ENCODE measurements at regions not wholly inside any gene's neighbourhood (a gene's known extent, or its start where the extent isn't known, plus 50 kb on each side); places are given as distances from the start of the nearest gene placed in this dataset.
A peak's percentile ranks its signal among the peaks of the same experiment; 100 is the strongest.

DNA sequence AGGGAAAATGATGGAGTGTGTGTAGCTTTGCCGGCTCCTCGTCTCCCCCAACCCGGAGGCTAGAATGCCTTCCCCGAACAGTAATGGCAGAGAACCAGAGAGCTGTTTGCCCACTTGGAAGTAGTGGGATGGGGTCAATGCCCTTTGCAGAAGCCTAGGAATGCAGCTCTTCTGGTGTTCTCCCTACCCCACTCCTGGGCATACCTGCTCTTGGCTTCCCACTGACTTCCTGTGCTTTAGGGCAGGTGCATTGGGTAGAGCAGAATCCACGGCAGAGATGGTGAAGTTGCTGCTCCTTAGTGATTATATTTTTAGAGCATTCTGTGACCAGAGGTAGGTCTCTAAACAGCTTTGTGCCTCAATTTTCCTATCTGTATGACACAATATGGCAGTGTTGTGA is 134.6 kb downstream of the BOD1 start:
- intact Hi-C loops (cut with DNase I; ENCODE audit: low total_unique reads) = no loop called here
- Histone ChIP-seq H3K9me3 (no peaks in the 10 kb centered on the region), H3K4me3 (no peak overlapping the region), H3K27me3 (peaks cover 0 to 11% (median 0%) of the 10 kb centered on the region in 3 donors), H3K36me3 (no peaks in the 10 kb centered on the region), H3K4me1 (peaks cover 0 to 24% (median 4%) of the 10 kb centered on the region in 4 donors), H3K27ac (no peak overlapping the region)
- DNase-seq = no peak
- WGBS, 5 donors = 66 to 69% (median 68%) methylated on average over 5 of the region's 5 CpGs
- no peak for TF ChIP-seq POLR2AphosphoS5 (IDR thresholded peaks at IDR 0.05)
- TF ChIP-seq, protein P1, sequence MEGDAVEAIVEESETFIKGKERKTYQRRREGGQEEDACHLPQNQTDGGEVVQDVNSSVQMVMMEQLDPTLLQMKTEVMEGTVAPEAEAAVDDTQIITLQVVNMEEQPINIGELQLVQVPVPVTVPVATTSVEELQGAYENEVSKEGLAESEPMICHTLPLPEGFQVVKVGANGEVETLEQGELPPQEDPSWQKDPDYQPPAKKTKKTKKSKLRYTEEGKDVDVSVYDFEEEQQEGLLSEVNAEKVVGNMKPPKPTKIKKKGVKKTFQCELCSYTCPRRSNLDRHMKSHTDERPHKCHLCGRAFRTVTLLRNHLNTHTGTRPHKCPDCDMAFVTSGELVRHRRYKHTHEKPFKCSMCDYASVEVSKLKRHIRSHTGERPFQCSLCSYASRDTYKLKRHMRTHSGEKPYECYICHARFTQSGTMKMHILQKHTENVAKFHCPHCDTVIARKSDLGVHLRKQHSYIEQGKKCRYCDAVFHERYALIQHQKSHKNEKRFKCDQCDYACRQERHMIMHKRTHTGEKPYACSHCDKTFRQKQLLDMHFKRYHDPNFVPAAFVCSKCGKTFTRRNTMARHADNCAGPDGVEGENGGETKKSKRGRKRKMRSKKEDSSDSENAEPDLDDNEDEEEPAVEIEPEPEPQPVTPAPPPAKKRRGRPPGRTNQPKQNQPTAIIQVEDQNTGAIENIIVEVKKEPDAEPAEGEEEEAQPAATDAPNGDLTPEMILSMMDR (IDR thresholded peaks at IDR 0.05) = no peak
- TF ChIP-seq POLR2A (IDR thresholded peaks at IDR 0.05) = no peak
- no peak for TF ChIP-seq EP300 (IDR thresholded peaks at IDR 0.05)

GRCh38 chr5:173480896-173481295 is 135.6 kb downstream of the BOD1 start:
- peaks cover 0 to 20% (median 4%) of the 10 kb centered on the region in 4 donors for H3K4me1 ChIP-seq
- no peak for DNase-seq
- intact Hi-C loops (cut with DNase I; ENCODE audit: low total_unique reads) = no loop called here
- TF ChIP-seq, protein P1 (IDR thresholded peaks at IDR 0.05) = no peak
- no peak for TF ChIP-seq EP300 (IDR thresholded peaks at IDR 0.05)
- no peak for TF ChIP-seq POLR2A (IDR thresholded peaks at IDR 0.05)
- TF ChIP-seq POLR2AphosphoS5 (IDR thresholded peaks at IDR 0.05) = no peak
- no peak overlapping the region for H3K27ac ChIP-seq
- H3K27me3 ChIP-seq = peaks cover 0 to 11% (median 0%) of the 10 kb centered on the region in 3 donors
- H3K4me3 ChIP-seq = no peak overlapping the region
- no peaks in the 10 kb centered on the region for H3K36me3 ChIP-seq
- no peaks in the 10 kb centered on the region for H3K9me3 ChIP-seq

DNA sequence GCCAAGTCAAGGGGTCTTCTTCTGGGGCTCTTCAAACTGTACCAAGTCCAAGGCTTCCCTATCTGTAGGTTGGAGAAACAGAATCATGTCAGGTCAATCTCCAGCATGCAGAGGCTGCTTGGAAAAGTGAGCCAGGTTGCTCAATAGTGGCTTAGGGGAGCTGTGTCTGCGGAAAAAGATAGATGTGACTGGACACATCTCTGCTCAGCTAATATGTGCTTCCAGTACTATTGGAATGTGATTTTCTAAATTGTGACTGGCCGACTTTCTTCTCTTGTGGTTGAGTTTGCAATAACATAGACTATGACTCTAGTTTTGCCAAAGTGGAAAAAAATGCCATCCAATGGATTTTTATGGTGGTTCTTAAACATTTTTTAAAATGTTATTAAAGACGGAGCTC is 136.7 kb downstream of the BOD1 start:
- Histone ChIP-seq H3K27ac (no peak overlapping the region), H3K4me1 (peaks cover 0 to 20% (median 7%) of the 10 kb centered on the region in 4 donors), H3K36me3 (no peaks in the 10 kb centered on the region), H3K9me3 (no peaks in the 10 kb centered on the region), H3K27me3 (peaks cover 0 to 11% (median 0%) of the 10 kb centered on the region in 3 donors), H3K4me3 (no peak overlapping the region)
- no peak for DNase-seq
- WGBS, 5 donors = 58 to 77% (median 59%) methylated on average over 3 of the region's 3 CpGs
- intact Hi-C loops (cut with DNase I; ENCODE audit: low total_unique reads) = no loop called here
- TF ChIP-seq, protein P1 (IDR thresholded peaks at IDR 0.05) = no peak
- TF ChIP-seq POLR2A (IDR thresholded peaks at IDR 0.05) (no peak), EP300 (IDR thresholded peaks at IDR 0.05) (no peak), POLR2AphosphoS5 (IDR thresholded peaks at IDR 0.05) (no peak)

- Histone ChIP-seq H3K27me3 (peaks cover 0 to 11% (median 0%) of the 10 kb centered on the region in 3 donors), H3K36me3 (no peaks in the 10 kb centered on the region), H3K27ac (peak overlapping the region in 4 of 5 donors; percentile 8 to 74 (median 56)), H3K4me1 (peaks cover 5 to 33% (median 17%) of the 10 kb centered on the region in 4 donors), H3K4me3 (no peak overlapping the region), H3K9me3 (no peaks in the 10 kb centered on the region)
- intact Hi-C loops (cut with DNase I; ENCODE audit: low total_unique reads) = no loop called here
- DNase-seq = peak in 1 of 2 donors; percentile 56
- 48 to 64% (median 53%) methylated on average over 13 of the region's 13 CpGs for WGBS, 5 donors
- TF ChIP-seq POLR2AphosphoS5 (IDR thresholded peaks at IDR 0.05) (peak in 1 of 3 donors; percentile 53), EP300 (IDR thresholded peaks at IDR 0.05) (peak; percentile 21), POLR2A (IDR thresholded peaks at IDR 0.05) (no peak)
Measured at GRCh38 chr5:173477345-173478040, 139.0 kb downstream of the BOD1 start.

GRCh38 chr5:173475780-173476179 is 140.7 kb downstream of the BOD1 start:
- Histone ChIP-seq H3K4me1 (peaks cover 5 to 43% (median 22%) of the 10 kb centered on the region in 4 donors), H3K27ac (peak overlapping the region in 2 of 5 donors; percentile 32 to 78), H3K4me3 (no peak overlapping the region), H3K27me3 (peaks cover 0 to 11% (median 0%) of the 10 kb centered on the region in 3 donors), H3K36me3 (no peaks in the 10 kb centered on the region), H3K9me3 (no peaks in the 10 kb centered on the region)
- TF ChIP-seq POLR2A (IDR thresholded peaks at IDR 0.05) (no peak), EP300 (IDR thresholded peaks at IDR 0.05) (no peak), POLR2AphosphoS5 (IDR thresholded peaks at IDR 0.05) (no peak)
- TF ChIP-seq, protein P1 (IDR thresholded peaks at IDR 0.05) = no peak
- 86 to 89% (median 86%) methylated on average over 2 of the region's 2 CpGs for WGBS, 5 donors
- intact Hi-C loops (cut with DNase I; ENCODE audit: low total_unique reads) = no loop called here
- DNase-seq = no peak

All from stomach (tissue), 8 donors.